Epithelial cell of esophagus (primary cell): ENCODE measurements at regions not wholly inside any gene's neighbourhood (a gene's known extent, or its start where the extent isn't known, plus 50 kb on each side); places are given as distances from the start of the nearest gene placed in this dataset.
"Not testable (repeated sequence)": the region's sequence is repeated elsewhere in the genome, so short reads cannot be mapped to it uniquely, and the experiment has no call there.

ENCODE experiments used
- DNase-seq: peaks from one replicate; pipeline ENCODE4 v3.0.0; 2010; ENCODE audit warnings: low read depth
- H3K4me3 ChIP-seq: 2 replicates; pipeline ENCODE4 v1.5.1; 2011; ENCODE audit warnings: mild to moderate bottlenecking, low read length, control low read depth
- TF ChIP-seq, protein P1 (sequence below): IDR thresholded peaks from 2 replicates; pipeline ENCODE4 v1.5.1; 2011; ENCODE audit warnings: low read depth, mild to moderate bottlenecking, low read length, control low read depth, inconsistent platforms; ENCODE audit not compliant: insufficient read depth; ENCODE audit errors: missing control alignments

DNA sequence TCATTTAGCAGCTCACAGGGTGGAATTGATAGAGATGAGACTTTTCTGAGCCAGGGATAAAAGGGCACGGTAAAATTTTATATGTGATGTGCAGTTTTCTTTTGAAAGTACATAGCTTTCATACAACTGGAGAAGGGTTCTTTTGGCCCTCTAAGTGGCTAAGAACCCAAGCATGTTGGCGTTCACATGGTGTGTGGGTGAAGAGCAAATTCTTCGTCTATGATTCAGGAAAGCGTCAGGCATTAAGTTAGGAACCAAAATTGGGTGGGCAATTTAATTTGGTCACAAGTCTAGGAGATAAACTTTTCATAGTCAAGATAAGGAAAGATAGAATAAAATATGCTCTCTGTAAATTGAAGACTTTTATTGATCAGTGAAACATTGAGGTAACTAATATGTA lies 153.9 kb downstream of the UTRN start:
- no peak overlapping the region for H3K4me3 ChIP-seq
- DNase-seq = no peak
- TF ChIP-seq, protein P1, sequence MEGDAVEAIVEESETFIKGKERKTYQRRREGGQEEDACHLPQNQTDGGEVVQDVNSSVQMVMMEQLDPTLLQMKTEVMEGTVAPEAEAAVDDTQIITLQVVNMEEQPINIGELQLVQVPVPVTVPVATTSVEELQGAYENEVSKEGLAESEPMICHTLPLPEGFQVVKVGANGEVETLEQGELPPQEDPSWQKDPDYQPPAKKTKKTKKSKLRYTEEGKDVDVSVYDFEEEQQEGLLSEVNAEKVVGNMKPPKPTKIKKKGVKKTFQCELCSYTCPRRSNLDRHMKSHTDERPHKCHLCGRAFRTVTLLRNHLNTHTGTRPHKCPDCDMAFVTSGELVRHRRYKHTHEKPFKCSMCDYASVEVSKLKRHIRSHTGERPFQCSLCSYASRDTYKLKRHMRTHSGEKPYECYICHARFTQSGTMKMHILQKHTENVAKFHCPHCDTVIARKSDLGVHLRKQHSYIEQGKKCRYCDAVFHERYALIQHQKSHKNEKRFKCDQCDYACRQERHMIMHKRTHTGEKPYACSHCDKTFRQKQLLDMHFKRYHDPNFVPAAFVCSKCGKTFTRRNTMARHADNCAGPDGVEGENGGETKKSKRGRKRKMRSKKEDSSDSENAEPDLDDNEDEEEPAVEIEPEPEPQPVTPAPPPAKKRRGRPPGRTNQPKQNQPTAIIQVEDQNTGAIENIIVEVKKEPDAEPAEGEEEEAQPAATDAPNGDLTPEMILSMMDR = no peak

DNA sequence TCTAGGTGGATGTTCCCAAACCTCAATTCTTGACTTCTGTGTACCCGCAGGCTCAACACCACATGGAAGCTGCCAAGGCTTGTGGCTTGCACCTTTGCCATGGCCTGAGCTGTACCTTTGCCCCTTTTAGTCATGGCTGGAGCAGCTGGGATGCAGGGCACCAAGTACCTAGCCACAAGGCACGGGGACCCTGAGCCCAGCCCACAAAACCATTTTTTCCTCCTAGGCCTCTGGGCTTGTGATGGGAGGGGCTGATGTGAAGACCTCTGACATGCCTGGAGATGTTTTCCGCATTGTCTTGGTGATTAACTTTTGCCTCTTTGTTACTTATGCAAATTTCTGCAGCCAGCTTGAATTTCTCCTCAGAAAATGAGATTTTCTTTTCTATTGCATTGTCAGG lies 156.7 kb downstream of the UTRN start:
- DNase-seq, H3K4me3 ChIP-seq: not testable (repeated sequence)

DNA sequence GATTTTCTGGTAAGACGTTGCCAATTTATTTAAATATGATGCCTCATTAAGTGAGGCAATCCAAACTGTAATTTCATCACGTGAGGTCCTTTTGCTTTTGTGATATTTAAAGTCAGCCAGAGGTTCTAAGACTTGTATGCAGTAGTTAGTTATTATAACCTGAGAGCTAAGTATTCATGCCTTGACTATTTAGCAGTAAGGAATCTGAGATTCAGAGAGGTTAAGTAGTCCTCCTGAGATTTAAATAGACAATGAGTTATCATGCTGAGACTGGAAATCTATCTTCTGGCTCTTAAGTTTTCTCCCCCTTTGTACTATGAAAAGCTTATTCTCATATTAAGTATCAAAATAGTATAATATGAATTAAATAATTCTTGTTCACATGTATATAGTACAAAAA lies 158.0 kb downstream of the UTRN start:
- no peak for DNase-seq
- H3K4me3 ChIP-seq = no peak overlapping the region
- TF ChIP-seq, protein P1 = no peak

DNA sequence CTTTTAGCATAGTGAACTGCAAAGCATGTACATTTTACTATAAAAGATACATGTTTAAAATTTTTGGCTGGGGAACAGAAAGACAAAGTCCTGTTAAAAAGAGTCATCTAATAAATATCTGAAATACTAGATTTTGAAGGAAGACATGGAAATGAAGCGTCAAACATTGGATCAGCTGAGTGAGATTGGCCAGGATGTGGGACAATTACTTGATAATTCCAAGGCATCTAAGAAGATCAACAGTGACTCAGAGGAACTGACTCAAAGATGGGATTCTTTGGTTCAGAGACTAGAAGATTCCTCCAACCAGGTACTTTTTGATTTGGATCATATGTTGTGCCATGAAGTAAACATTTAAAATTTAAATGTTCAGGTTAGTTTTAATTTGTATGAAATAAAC lies 162.3 kb downstream of the UTRN start:
- DNase-seq = peak; percentile 49

DNA sequence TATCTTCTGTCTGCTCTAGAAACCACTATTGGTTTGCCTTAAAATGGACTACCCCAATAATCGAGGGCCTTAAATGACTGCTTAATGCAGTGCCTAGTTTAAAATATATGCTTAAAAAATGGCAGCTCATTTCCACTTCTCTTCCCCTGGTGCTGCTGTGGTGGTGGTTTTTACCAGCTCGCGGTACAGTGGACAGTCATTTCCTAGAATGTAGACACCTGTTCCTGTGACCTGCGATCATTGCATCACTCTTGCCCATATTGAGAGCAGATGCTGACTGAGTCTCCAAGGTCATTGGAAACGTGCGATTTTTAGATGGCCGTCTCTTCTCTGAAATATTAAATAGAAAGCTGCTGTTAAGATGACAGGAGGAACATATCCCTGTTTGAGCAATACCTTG lies 164.1 kb downstream of the UTRN start:
- TF ChIP-seq, protein P1 = no peak
- no peak for DNase-seq

More for the DNA sequence above, 162.3 kb downstream of the UTRN start:
- no peak overlapping the region for H3K4me3 ChIP-seq
- TF ChIP-seq, protein P1 = no peak

DNA sequence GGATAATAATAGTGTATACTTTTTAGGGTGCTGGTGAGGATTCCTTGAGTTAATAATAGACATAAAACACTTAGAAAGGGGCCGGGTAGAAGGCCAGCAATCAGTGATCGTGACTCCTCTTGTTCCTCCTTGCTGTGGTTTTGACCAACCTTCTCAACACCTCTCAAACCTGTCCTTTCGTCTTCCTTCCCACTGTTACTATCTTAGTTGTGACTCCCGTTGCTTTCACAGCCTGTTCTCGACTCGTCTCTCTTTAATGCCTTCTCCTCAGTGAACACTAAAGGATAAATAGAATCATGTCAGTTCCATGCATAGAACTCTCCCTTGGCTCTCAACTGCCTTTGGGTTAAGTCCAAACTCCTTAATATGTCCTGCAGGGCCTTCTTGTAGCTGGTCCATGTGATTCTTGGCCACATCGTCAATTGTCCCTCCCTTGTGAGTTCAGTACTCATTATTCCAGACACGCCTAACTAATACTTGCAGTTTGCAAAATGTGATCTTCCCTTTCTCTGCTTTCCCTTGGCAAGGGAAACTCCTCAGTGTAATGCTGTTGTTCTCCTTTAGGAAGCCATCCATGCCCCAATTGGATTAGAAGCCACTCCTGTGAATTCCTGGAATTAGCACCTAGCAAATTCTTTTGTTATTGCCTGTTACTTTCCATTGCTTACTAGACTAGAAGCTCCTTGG lies 164.9 kb downstream of the UTRN start:
- TF ChIP-seq, protein P1 = no peak
- H3K4me3 ChIP-seq = no peak overlapping the region

More for the DNA sequence above, 164.1 kb downstream of the UTRN start:
- H3K4me3 ChIP-seq = no peak overlapping the region

DNA sequence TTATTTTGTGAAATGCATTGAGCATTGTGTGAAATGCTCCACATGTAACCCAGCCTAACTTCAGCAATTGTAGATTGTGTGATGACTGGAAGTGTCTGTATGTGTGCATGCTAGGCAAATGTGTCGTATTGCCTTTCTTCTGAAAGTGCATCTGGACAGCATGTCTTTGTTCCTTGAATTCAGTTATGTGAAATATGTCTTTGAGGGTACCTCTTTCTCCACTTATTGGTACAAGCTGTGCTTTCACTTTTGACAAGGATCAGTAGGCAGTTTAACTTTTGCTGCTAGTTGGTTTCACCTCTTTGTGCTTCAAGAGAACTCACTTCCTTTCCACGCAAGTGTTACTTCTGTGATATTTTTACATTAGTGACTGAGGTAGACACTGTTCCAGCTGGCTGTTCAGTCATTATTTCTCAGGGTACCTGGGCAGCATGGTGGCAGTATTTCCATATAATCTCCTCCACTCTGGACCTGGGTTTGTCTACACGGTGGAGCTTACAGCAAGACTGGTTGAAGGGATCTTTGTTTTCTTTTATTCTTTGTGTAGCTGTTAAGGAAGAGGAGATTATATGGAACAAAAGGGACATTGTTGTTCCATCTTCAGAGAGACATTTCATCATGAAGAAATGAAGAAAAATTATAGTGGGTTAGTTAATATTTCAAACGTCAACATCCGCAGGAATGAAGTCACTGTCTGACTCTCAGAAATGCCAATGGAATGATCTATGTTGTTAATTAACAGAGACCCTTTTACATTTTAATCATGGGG lies 175.4 kb downstream of the UTRN start:
- no peak for DNase-seq
- no peak overlapping the region for H3K4me3 ChIP-seq
- TF ChIP-seq, protein P1 = no peak

More for the DNA sequence above, 164.9 kb downstream of the UTRN start:
- no peak for DNase-seq
